ENCODE measurements at regions not wholly inside any gene's neighbourhood (a gene's known extent, or its start where the extent isn't known, plus 50 kb on each side); places are given as distances from the start of the nearest gene placed in this dataset.

- TF ChIP-seq CTCF (IDR thresholded peaks at IDR 0.05) = no peak
- no peak for TF ChIP-seq POLR2A (IDR thresholded peaks at IDR 0.05)
These were observed 315.0 kb downstream of the DHX35 start for GRCh38 chr20:39277185-39277584.

All from body of pancreas (tissue), 4 donors.